Right lobe of liver (tissue), 4 donors: ENCODE measurements at regions not wholly inside any gene's neighbourhood (a gene's known extent, or its start where the extent isn't known, plus 50 kb on each side); places are given as distances from the start of the nearest gene placed in this dataset.

Source experiments
- POLR2A ChIP-seq: fragments of 450-650 bp; IDR thresholded peaks from one replicate; pipeline ENCODE4 v1.6.1; 2017; ENCODE audit warnings: antibody characterized with exemption, mild to moderate bottlenecking
- TF ChIP-seq, protein P1 (sequence below), 4 donors: fragments of 200-600 bp in 3 of 4; fragments of 450-650 bp in 1 of 4; IDR thresholded peaks; one replicate each; pipeline versions ENCODE4 v1.5.1 to v1.8.0; 2016 to 2022; ENCODE audit warnings: antibody characterized with exemption in 4 of 4, mild to moderate bottlenecking in 2 of 4
- donor health status: DM: no; HTN: no; CAD: no.
- donor health status: DM: no; HTN: no; CAD: no.
- donor health status: DM: no; HTN: yes; CAD: no.

DNA sequence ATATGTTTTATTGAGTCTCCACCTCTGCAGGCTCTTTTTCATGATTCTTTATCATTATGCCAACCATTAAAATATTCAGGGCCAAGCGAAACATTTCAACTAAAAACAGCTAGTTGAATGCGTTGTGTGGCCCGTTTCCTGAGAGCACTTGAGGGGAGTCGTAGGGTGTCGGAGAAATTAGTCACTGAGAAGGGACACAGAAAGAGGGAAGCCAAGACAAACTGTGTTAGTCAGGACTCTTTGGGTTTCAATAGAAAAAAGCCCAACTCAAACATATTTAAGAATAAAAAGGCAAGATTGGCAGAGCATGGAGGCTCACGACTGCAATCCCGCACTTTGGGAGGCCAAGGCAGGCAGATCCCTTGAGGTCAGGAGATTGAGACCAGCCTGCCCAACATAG, 58.9 kb downstream of the MAFB start:
- TF ChIP-seq, protein P1, sequence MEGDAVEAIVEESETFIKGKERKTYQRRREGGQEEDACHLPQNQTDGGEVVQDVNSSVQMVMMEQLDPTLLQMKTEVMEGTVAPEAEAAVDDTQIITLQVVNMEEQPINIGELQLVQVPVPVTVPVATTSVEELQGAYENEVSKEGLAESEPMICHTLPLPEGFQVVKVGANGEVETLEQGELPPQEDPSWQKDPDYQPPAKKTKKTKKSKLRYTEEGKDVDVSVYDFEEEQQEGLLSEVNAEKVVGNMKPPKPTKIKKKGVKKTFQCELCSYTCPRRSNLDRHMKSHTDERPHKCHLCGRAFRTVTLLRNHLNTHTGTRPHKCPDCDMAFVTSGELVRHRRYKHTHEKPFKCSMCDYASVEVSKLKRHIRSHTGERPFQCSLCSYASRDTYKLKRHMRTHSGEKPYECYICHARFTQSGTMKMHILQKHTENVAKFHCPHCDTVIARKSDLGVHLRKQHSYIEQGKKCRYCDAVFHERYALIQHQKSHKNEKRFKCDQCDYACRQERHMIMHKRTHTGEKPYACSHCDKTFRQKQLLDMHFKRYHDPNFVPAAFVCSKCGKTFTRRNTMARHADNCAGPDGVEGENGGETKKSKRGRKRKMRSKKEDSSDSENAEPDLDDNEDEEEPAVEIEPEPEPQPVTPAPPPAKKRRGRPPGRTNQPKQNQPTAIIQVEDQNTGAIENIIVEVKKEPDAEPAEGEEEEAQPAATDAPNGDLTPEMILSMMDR (IDR thresholded peaks at IDR 0.05): no peak
- no peak for TF ChIP-seq POLR2A
